Central memory CD8-positive, alpha-beta T cell (primary cell): ENCODE measurements at regions not wholly inside any gene's neighbourhood (a gene's known extent, or its start where the extent isn't known, plus 50 kb on each side); places are given as distances from the start of the nearest gene placed in this dataset.

Experiments
- ATAC-seq: fragments of 150-1000 bp; cut with Tn5 transposase; replicated peaks from 2 replicates; pipeline ENCODE4 v1.10.0; 2022; ENCODE audit warnings: mild to moderate bottlenecking, moderate FRiP score, moderate number of reproducible peaks; ENCODE audit not compliant: poor library complexity, severe bottlenecking; ENCODE audit errors: extremely low read depth
- DNase-seq, 2 donors: peaks; one replicate each; pipeline ENCODE4 v3.0.0; 2021; ENCODE audit warnings: low spot score in 2 of 2
- H3K27ac Mint-ChIP-seq: one replicate; pipeline ENCODE4 v1.8.0; 2022; ENCODE audit warnings: low read depth, mild to moderate bottlenecking, moderate library complexity, mixed read lengths
- H3K27me3 Mint-ChIP-seq: one replicate; pipeline ENCODE4 v1.8.0; 2022; ENCODE audit warnings: mixed read lengths
- H3K36me3 Mint-ChIP-seq: one replicate; pipeline ENCODE4 v1.8.0; 2022; ENCODE audit warnings: mild to moderate bottlenecking, moderate library complexity, mixed read lengths; ENCODE audit not compliant: insufficient read depth
- H3K4me1 Mint-ChIP-seq: one replicate; pipeline ENCODE4 v1.8.0; 2022; ENCODE audit warnings: mixed read lengths
- H3K4me3 Mint-ChIP-seq: one replicate; pipeline ENCODE4 v1.8.0; 2022; ENCODE audit warnings: mild to moderate bottlenecking, moderate library complexity, mixed read lengths
- H3K9me3 Mint-ChIP-seq: one replicate; pipeline ENCODE4 v1.8.0; 2022; ENCODE audit warnings: mixed read lengths

DNA sequence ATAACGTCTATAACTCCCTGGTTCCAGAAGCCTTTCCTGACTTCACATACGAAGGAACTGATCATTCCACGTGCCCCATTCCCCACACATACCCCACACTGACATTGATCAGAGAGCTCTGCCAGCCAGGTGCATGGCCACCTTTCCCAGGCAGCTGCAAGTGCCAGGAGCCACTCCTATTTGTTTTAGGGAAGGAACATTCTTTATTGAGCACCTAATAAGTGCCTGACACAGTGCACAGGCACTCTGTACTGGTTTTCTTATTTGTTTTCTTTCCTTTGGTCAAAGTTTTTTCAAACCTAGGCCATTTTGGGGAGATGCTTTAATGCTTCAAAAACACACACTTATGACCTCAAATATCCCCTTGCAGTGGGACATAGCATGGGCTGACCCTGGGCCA lies 50.0 kb downstream of the PITPNM2 start:
- peaks cover 2% of the 10 kb centered on the region for H3K36me3 Mint-ChIP-seq
- no peak overlapping the region for H3K4me3 Mint-ChIP-seq
- DNase-seq (no peak), ATAC-seq (no peak)
- no peaks in the 10 kb centered on the region for H3K27me3 Mint-ChIP-seq
- H3K9me3 Mint-ChIP-seq: no peaks in the 10 kb centered on the region
- H3K4me1 Mint-ChIP-seq: peaks cover 15% of the 10 kb centered on the region
- H3K27ac Mint-ChIP-seq: no peak overlapping the region

DNA sequence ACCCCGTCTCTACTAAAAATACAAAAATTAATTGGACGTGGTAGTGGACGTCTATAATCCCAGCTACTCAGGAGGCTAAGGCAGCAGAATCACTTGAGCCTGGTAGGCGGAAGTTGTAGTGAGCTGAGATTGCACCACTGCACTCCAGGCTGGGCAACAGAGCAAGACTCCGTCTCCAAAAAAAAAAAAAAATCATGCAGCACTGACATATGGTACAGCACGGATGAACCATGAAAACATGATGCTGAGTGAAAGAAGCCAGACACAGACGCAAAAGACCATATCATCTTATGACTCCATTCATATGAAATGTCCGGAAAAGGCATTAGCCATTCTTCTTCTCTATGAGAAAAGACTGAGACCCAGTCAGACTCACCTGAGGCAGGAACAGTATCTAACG lies 50.4 kb downstream of the PITPNM2 start:
- Mint-ChIP-seq H3K27me3 (no peaks in the 10 kb centered on the region), H3K36me3 (peaks cover 2% of the 10 kb centered on the region), H3K27ac (no peak overlapping the region), H3K4me3 (no peak overlapping the region), H3K9me3 (no peaks in the 10 kb centered on the region), H3K4me1 (peaks cover 11% of the 10 kb centered on the region)
- DNase-seq (no peak), ATAC-seq (no peak)

DNA sequence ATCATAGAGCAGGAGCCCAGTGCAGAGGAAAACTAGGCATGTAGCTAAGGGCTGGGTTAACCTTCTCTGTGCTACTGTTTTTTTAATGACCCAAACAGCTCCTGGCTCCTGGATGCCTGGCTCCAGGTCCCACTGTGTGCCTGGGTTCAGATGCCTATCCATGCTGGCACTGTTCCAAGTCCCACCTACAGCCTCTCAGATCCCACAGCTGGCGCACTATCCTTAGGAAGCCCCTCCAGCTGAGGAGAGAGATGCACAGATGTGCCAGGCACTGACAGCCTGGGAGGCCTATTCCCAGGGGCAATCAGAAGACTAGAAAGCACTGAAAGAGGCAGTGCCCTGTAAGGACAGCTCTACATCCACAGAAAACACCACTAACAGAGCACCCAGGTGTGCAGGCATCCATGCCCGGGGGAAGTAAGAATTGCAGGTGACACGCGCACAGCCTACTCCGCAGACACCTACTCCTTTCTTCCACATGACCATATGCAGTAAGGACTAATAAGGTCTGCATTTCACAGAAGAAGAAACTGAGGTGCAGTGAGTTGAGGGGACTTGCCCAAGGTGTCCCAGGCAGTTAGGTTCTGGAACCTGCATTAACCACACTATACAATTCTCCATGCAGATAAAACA lies 51.2 kb downstream of the PITPNM2 start:
- no peak for ATAC-seq
- Mint-ChIP-seq H3K4me1 (peaks cover 3% of the 10 kb centered on the region), H3K27ac (no peak overlapping the region), H3K27me3 (no peaks in the 10 kb centered on the region), H3K9me3 (no peaks in the 10 kb centered on the region), H3K36me3 (no peaks in the 10 kb centered on the region), H3K4me3 (no peak overlapping the region)
- DNase-seq: no peak

DNA sequence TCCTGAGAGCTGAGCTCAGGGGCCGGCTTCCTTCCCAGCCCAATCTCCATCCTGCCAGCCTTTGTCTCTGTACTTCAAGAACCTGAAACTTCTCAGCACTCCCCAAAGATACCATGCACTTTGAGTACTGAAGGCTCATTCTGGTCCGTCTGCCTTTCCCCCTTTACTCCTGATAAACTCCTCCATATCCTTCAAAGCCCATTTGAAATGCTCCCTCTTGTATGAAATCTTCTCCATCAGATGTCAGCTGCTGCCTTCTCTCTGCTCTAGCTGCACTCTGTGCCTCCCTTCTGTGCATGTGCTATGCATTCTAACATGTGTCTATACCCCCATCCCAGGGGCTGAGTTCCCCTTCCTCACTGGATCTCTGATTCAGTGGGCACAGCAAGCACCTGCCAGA lies 52.1 kb downstream of the PITPNM2 start:
- ATAC-seq: no peak
- Mint-ChIP-seq H3K9me3 (no peaks in the 10 kb centered on the region), H3K4me1 (no peaks in the 10 kb centered on the region), H3K36me3 (no peaks in the 10 kb centered on the region), H3K27me3 (no peaks in the 10 kb centered on the region), H3K27ac (no peak overlapping the region), H3K4me3 (no peak overlapping the region)
- DNase-seq: no peak

DNA sequence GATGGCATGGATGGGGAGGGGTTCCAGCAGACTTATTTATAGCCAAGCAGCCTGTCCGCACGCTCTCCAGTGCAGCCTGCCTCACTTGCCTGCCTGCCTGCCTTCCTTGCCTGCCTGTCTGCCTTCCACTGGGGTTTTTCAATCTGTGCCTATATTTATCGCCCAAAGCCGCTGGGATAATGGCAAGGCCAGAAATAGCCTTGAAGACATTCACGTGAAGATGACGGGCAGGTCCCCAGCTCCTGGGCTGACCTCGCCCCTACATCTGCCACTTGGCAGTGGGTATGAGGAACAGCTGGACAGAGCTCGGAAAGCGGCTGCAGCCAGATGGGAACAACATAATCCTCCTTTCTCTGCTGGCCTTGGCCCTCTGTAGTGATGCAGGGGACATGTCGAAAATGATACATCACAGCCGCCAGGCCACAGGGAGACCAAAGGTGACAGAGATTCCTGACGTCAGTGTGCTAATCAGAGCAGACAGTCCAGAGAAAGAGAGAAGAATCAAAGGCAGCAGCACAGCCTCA lies 53.3 kb downstream of the PITPNM2 start:
- no peak overlapping the region for H3K4me3 Mint-ChIP-seq
- H3K27me3 Mint-ChIP-seq: no peaks in the 10 kb centered on the region
- DNase-seq: no peak
- ATAC-seq: no peak
- H3K4me1 Mint-ChIP-seq: peaks cover 4% of the 10 kb centered on the region
- no peaks in the 10 kb centered on the region for H3K9me3 Mint-ChIP-seq
- H3K27ac Mint-ChIP-seq: no peak overlapping the region
- H3K36me3 Mint-ChIP-seq: no peaks in the 10 kb centered on the region

DNA sequence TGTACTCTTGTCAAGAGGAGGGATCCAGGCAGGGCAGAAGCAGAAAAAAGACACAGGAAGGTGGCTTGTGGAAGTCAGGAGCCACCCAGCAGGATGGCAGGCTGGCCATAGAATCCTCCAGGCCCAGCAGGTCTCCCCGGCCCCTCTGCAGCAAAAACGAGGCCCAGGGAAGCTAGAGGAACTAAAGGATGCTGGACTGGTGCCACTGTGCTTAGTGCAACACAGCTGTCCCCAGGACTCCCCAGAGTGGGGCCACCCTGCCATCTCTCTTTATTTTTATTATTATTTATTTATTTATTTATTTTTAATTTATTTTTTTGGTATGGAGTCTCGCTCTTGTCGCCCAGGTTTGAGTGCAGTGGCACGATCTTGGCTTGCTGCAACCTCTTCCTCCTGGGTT lies 54.1 kb downstream of the PITPNM2 start:
- no peaks in the 10 kb centered on the region for H3K9me3 Mint-ChIP-seq
- no peak overlapping the region for H3K4me3 Mint-ChIP-seq
- ATAC-seq: no peak
- DNase-seq: no peak
- H3K36me3 Mint-ChIP-seq: no peaks in the 10 kb centered on the region
- H3K27ac Mint-ChIP-seq: no peak overlapping the region
- H3K27me3 Mint-ChIP-seq: no peaks in the 10 kb centered on the region
- peaks cover 6% of the 10 kb centered on the region for H3K4me1 Mint-ChIP-seq

DNA sequence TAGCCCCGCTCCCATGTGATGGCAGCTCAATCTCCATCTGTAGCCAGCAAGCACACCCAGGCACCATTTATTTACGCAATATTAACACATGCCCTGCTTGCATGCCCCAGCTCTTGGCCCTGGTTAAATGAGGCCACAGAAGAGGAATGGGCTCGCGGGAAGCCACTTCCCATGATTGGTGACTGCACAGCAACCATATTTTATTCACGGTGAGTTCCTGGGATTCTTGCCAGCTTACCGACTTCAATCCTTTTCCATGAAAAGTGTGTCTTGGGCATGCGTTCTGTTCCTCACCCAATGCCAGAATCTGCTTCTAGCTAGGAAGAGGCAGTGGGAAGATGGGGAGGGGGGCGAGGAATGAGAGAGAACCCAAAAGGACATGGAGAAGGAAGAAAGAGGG lies 54.7 kb downstream of the PITPNM2 start:
- ATAC-seq (no peak), DNase-seq (no peak)
- H3K4me1 Mint-ChIP-seq: peaks cover 6% of the 10 kb centered on the region
- H3K4me3 Mint-ChIP-seq: no peak overlapping the region
- H3K9me3 Mint-ChIP-seq: no peaks in the 10 kb centered on the region
- H3K27me3 Mint-ChIP-seq: no peaks in the 10 kb centered on the region
- no peak overlapping the region for H3K27ac Mint-ChIP-seq
- H3K36me3 Mint-ChIP-seq: no peaks in the 10 kb centered on the region

DNA sequence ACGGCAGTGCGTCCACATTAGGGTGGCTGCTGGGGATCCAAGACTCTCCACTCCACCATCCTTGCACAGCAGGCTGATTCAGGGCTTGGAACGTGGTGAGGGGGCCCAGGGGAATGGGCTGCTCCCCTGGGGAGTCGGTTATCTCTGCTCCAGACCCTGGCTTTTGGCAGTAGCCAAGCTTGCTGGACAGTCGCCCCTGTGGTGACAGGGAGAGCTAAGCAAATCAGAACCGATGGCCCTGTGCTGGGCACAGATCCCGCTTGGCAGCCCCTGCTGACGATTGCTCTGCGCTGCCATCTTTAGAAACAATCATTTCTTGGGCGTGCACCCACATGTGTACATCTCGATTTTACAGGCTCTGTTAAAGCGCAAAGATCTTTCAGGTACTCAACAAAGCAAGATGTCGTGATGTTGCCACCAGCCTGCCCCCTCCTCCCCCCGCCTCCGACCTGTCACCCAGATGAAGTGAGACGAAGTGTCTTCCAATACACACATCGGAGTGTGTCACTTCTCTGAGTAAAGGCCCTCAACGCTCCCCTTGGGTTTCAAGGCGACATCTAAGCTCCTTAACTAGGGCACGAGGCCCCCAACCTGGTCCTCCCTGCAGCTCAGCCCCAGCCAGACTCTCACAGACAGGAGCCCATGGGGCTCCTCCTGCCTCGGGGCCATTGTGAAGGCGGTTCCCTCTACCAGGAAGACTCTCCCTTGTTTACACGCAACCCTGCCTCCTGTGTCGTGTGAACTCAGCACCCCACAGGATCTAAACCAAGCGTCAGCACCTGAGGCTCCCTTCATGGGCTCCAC lies 55.6 kb downstream of the PITPNM2 start:
- Mint-ChIP-seq H3K27ac (no peak overlapping the region), H3K4me3 (no peak overlapping the region), H3K9me3 (no peaks in the 10 kb centered on the region), H3K27me3 (no peaks in the 10 kb centered on the region), H3K4me1 (peaks cover 6% of the 10 kb centered on the region), H3K36me3 (no peaks in the 10 kb centered on the region)
- no peak for ATAC-seq
- no peak for DNase-seq

DNA sequence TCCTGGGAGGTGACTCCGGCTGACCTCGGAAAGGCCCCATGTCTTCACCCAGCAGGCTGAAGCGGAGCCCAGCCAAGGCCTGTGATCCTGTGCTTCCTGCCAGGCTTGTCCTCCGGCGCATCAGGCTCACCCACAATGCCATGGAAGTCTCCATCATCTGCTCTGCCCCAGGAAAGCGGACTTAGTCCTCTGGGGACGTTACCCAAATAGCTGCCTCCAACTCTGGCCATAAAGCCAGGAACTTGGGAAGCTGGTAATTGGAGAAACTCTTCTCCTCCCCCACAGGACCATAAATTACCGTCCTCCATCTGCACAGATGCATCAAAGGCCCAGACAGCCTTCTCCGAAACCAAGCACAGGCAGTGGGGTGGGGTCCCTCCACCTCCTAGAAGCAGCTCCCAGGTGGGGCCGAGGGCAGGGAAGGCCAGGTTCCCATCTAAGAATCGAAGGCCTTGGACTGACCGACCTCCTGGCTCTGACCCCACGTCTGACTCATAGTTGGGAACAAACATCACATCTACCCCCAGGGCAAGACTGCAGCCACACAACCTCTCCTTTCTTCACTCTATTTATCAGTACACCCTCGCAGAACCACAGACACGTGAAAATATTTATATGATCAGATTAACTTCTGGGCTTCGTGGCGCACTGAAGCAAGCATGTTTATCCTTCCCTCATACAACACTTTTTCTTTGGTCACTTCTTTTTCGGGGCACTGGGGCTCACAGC lies 56.4 kb downstream of the PITPNM2 start:
- Mint-ChIP-seq H3K27me3 (no peaks in the 10 kb centered on the region), H3K27ac (no peak overlapping the region), H3K4me1 (peaks cover 6% of the 10 kb centered on the region), H3K4me3 (no peak overlapping the region), H3K36me3 (no peaks in the 10 kb centered on the region), H3K9me3 (no peaks in the 10 kb centered on the region)
- ATAC-seq: no peak
- no peak for DNase-seq

DNA sequence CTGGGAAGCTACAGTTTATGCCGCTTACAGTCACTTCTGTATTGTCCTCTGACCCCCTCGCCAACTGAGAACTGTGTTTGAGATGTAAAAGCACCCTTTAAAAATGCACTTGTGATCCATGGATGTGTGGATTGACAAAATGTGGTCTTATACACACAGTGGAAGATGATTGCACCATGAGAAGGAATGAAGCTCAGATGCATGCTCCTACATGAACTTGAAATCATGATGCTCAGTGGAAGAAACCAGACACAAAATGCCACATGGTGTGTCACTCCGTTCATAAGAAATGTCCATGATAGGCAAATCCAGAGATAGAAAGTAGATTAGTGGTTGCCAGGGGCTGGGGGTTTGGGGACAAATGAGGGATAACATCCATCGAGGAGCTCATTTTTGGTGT lies 58.0 kb downstream of the PITPNM2 start:
- Mint-ChIP-seq H3K27me3 (no peaks in the 10 kb centered on the region), H3K36me3 (peaks cover 1% of the 10 kb centered on the region)
- no peak for DNase-seq

DNA sequence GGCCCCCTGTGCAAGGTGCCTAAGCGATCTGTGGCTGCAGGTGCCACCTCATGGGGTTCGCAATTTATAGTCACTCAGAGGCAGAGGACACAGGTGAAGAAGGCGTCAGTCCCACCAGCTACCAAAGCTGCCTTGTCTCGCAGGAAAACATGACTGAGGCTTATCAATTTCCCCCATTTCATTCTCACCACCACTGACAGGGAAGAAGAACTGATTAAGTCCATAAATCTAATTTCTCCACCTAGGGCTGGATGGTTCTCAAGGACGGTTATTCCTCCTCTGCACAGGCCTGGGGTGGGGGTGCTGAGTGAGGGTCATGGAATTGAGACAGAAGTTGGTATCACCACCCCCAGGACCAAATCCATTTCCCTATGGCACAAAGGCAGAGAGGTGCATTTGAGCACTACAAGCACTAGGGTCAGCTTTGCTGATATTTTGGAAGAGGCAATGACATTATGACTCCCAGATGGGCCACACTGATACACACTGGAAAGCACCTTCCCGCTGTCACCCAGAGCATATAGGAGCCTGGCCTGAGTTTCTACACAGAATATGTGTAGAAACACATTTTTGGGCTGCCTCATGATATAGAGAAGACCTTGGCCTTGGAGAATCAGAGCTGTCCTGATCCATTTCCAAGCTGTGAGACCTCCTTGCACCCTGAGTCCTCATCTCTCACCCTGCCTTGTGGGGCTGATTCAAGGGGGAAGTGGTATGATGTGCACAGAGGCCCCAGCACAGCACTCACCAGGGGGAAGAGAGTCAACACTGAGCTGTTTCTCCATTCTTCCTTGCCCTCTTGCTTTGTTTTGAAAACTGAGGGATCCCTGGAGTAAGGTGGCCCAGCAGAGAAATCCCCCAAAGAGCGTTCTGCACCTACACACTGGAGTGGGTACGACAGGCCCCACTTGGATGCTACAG lies 59.4 kb downstream of the PITPNM2 start:
- no peak for ATAC-seq
- Mint-ChIP-seq H3K4me1 (peaks cover 6% of the 10 kb centered on the region), H3K9me3 (no peaks in the 10 kb centered on the region), H3K27me3 (no peaks in the 10 kb centered on the region), H3K36me3 (peaks cover 1% of the 10 kb centered on the region), H3K4me3 (no peak overlapping the region), H3K27ac (no peak overlapping the region)
- no peak for DNase-seq

More for the DNA sequence above, 58.0 kb downstream of the PITPNM2 start:
- Mint-ChIP-seq H3K4me3 (no peak overlapping the region), H3K9me3 (no peaks in the 10 kb centered on the region), H3K4me1 (peaks cover 6% of the 10 kb centered on the region), H3K27ac (no peak overlapping the region)
- ATAC-seq: no peak
